HPDE6-E6E7 (cell line): ENCODE measurements at regions not wholly inside any gene's neighbourhood (a gene's known extent, or its start where the extent isn't known, plus 50 kb on each side); places are given as distances from the start of the nearest gene placed in this dataset.

Experiments
- DNase-seq: peaks from one replicate; pipeline ENCODE4 v3.0.0; 2011; ENCODE audit warnings: missing footprints; ENCODE audit errors: extremely low spot score

- DNase-seq, result no peak
These were observed 936.2 kb downstream of the ROBO2 start for GRCh38 chr3:77976079-77976478.

GRCh38 chr3:78003090-78003489, 963.2 kb downstream of the ROBO2 start:
- DNase-seq, result no peak

- DNase-seq, result no peak
These were observed 964.7 kb downstream of the ROBO2 start for GRCh38 chr3:78004571-78004970.

GRCh38 chr3:78013653-78014052, 973.8 kb downstream of the ROBO2 start:
- DNase-seq, result no peak

GRCh38 chr3:78015856-78016255, 976.0 kb downstream of the ROBO2 start:
- DNase-seq, result no peak

GRCh38 chr3:78021710-78022109, 981.8 kb downstream of the ROBO2 start:
- no peak for DNase-seq

- no peak for DNase-seq
These were observed 982.3 kb downstream of the ROBO2 start for GRCh38 chr3:78022232-78022631.

GRCh38 chr3:78023257-78023656, 983.4 kb downstream of the ROBO2 start:
- no peak for DNase-seq

GRCh38 chr3:78025916-78026315, 986.0 kb downstream of the ROBO2 start:
- DNase-seq, result no peak

- no peak for DNase-seq
These were observed 986.5 kb downstream of the ROBO2 start for GRCh38 chr3:78026318-78026828.

- DNase-seq, result no peak
These were observed 989.9 kb downstream of the ROBO2 start for GRCh38 chr3:78029775-78030174.

- no peak for DNase-seq
These were observed 995.3 kb downstream of the ROBO2 start for GRCh38 chr3:78035131-78035641.

- no peak for DNase-seq
These were observed 1001.6 kb downstream of the ROBO2 start for GRCh38 chr3:78041486-78041885.

- no peak for DNase-seq
These were observed 1006.7 kb downstream of the ROBO2 start for GRCh38 chr3:78046566-78046965.

- DNase-seq, result peak; percentile 2
These were observed 1008.8 kb downstream of the ROBO2 start for GRCh38 chr3:78048698-78049097.

GRCh38 chr3:78049521-78049920, 1009.6 kb downstream of the ROBO2 start:
- DNase-seq, result no peak

GRCh38 chr3:78050276-78051065, 1010.6 kb downstream of the ROBO2 start:
- no peak for DNase-seq

- no peak for DNase-seq
These were observed 1012.8 kb downstream of the ROBO2 start for GRCh38 chr3:78052746-78053145.

GRCh38 chr3:78066287-78066686, 1026.4 kb downstream of the ROBO2 start:
- DNase-seq, result no peak

GRCh38 chr3:78070188-78070587, 1030.3 kb downstream of the ROBO2 start:
- no peak for DNase-seq

GRCh38 chr3:78076379-78076778, 1036.5 kb downstream of the ROBO2 start:
- DNase-seq, result no peak

GRCh38 chr3:78077178-78077577, 1037.3 kb downstream of the ROBO2 start:
- DNase-seq, result no peak

GRCh38 chr3:78077842-78078241, 1037.9 kb downstream of the ROBO2 start:
- DNase-seq, result no peak
